Common myeloid progenitor, CD34-positive (primary cell): ENCODE measurements at regions not wholly inside any gene's neighbourhood (a gene's known extent, or its start where the extent isn't known, plus 50 kb on each side); places are given as distances from the start of the nearest gene placed in this dataset.

ENCODE experiments used
- CTCF ChIA-PET: fragments of 350-600 bp; sonication (Branson Sonifier 250); formaldehyde crosslinking; loops from one replicate; lab custom pipeline; 2021; ENCODE audit warnings: antibody characterized with exemption; lab: Charles Lee
- POLR2A ChIA-PET: fragments of 350-600 bp; sonication (Branson Sonifier 250); formaldehyde crosslinking; loops from one replicate; lab custom pipeline; 2021; ENCODE audit warnings: antibody characterized with exemption; lab: Charles Lee
- DNase-seq, 3 donors: peaks; one replicate each; pipeline versions ENCODE4 v3.0.0 to v3.0.0-alpha.2; 2013
- H3K27ac ChIP-seq, 2 experiments: 1 replicate in 1 of 2; 2 replicates in 1 of 2; pipeline ENCODE4 v1.7.0; 2013; ENCODE audit warnings: inconsistent platforms in 2 of 2, low read length in 2 of 2, mild to moderate bottlenecking in 2 of 2, low read depth in 1 of 2, moderate library complexity in 1 of 2; ENCODE audit not compliant: severe bottlenecking in 2 of 2, insufficient read depth in 1 of 2, poor library complexity in 1 of 2
- H3K27me3 ChIP-seq, 5 experiments: replicated peaks in 2 of 5; 1 replicate in 3 of 5; 2 replicates in 2 of 5; pipeline versions ENCODE4 v1.6.1 to v1.7.0; 2013; ENCODE audit warnings: low read length in 4 of 5, mild to moderate bottlenecking in 2 of 5, moderate library complexity in 2 of 5, inconsistent platforms in 1 of 5; ENCODE audit not compliant: insufficient read depth in 5 of 5, control insufficient read depth in 4 of 5
- H3K36me3 ChIP-seq, 4 experiments: 1 replicate in 2 of 4; 2 replicates in 2 of 4; pipeline versions ENCODE4 v1.6.1 to v1.7.0; 2013; ENCODE audit warnings: low read length in 3 of 4, control low read depth in 1 of 4, mild to moderate bottlenecking in 1 of 4; ENCODE audit not compliant: control insufficient read depth in 4 of 4, insufficient read depth in 4 of 4
- H3K4me1 ChIP-seq, 4 experiments: 1 replicate in 3 of 4; 2 replicates in 1 of 4; pipeline versions ENCODE4 v1.6.1 to v1.7.1; 2013; ENCODE audit warnings: low read length in 3 of 4, mild to moderate bottlenecking in 3 of 4, control low read depth in 1 of 4, inconsistent platforms in 1 of 4, moderate library complexity in 1 of 4; ENCODE audit not compliant: control insufficient read depth in 4 of 4, insufficient read depth in 4 of 4; ENCODE audit errors: control extremely low read depth in 1 of 4
- H3K4me3 ChIP-seq, 7 experiments: 1 replicate in 4 of 7; 2 replicates in 3 of 7; pipeline versions ENCODE4 v1.5.1 to v1.7.0; 2013; ENCODE audit warnings: mild to moderate bottlenecking in 7 of 7, low read length in 6 of 7, moderate library complexity in 6 of 7, inconsistent platforms in 2 of 7, low read depth in 2 of 7, control low read depth in 1 of 7; ENCODE audit not compliant: insufficient read depth in 4 of 7, control insufficient read depth in 1 of 7; ENCODE audit errors: extremely low read depth in 1 of 7
- H3K9me3 ChIP-seq, 5 experiments: 1 replicate in 4 of 5; 2 replicates in 1 of 5; pipeline versions ENCODE4 v1.6.1 to v1.7.1; 2013; ENCODE audit warnings: low read length in 4 of 5, mild to moderate bottlenecking in 2 of 5, inconsistent platforms in 1 of 5, low read depth in 1 of 5, moderate library complexity in 1 of 5; ENCODE audit not compliant: control insufficient read depth in 4 of 5, insufficient read depth in 2 of 5; ENCODE audit errors: control extremely low read depth in 1 of 5
- WGBS: methylation state at CpG from one replicate; pipeline ENCODE4 v1.1.5; 2013; ENCODE audit not compliant: insufficient coverage; 5-methylcytosine and 5-hydroxymethylcytosine counted together

DNA sequence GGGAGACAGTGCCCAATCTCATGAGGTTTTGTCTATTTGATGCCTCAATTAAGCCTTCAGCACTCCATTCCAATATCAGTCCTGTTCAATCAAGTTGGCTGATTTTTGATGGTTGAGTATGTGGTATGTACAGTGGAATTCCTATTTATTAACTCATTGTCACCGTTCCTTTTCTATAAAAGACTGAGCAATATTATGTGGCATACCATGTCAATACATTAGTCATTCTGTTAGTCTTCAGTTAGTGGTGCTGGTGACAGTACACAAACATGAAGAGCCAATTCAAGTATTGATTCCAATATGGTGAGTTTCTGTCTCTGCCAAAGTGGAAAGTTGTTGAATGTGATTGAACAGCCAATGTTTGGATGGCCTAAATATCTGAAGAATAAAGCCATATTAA is 1343.9 kb downstream of the SUCLG1 start:
- no CpG with 5 or more reads among the region's 1 CpG for WGBS
- Histone ChIP-seq H3K4me3 (no peak overlapping the region), H3K27ac (no peak overlapping the region), H3K4me1 (no peaks in the 10 kb centered on the region), H3K36me3 (no peaks in the 10 kb centered on the region), H3K27me3 (no peaks in the 10 kb centered on the region), H3K9me3 (no peaks in the 10 kb centered on the region)
- no peak for DNase-seq
- CTCF ChIA-PET: no interaction called here
- POLR2A ChIA-PET: no interaction called here

DNA sequence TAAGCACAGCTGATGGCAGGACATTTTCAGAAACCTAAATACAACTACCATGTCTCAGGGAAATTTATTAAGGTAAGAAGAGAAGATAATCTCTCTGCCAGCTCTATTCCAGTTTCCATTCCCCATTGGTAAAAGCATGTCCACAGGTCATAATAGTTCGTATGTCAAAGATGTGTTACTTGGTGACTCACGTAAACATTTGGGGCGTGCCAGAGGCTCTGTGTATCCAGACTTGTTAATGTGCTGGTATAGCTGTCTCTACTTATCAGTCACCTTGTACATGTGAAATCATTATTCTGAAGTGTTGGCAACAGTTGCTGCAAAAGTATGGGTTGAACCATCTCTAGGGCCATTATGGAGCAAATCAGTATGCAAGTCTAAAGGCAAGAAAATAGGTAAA is 1345.1 kb downstream of the SUCLG1 start:
- ChIA-PET POLR2A (no interaction called here), CTCF (no interaction called here)
- WGBS: 90% methylated on average over 2 of the region's 3 CpGs
- no peaks in the 10 kb centered on the region for H3K27me3 ChIP-seq
- H3K27ac ChIP-seq: no peak overlapping the region
- H3K9me3 ChIP-seq: no peaks in the 10 kb centered on the region
- H3K4me1 ChIP-seq: no peaks in the 10 kb centered on the region
- no peaks in the 10 kb centered on the region for H3K36me3 ChIP-seq
- DNase-seq: no peak
- no peak overlapping the region for H3K4me3 ChIP-seq

DNA sequence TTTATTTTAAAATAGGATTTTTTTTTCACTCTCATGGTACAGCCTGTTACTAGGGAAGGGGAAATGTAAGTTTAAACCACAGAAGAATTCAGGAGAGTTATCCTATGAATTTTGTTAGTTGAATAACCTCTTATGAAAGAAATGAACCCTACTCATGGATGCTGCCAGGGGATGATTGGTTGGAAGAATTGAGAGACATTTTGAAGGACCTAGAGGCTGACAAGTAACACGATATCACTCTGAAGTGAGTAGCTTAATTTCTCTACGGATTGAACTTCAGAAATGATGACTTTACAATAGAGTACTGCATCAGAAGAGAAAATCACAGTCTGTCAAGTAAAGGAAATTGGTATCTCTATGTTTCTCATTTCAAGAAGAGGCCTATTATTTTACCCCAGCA is 1346.2 kb downstream of the SUCLG1 start:
- no peak for DNase-seq
- Histone ChIP-seq H3K4me3 (no peak overlapping the region), H3K4me1 (no peaks in the 10 kb centered on the region), H3K9me3 (no peaks in the 10 kb centered on the region), H3K27ac (no peak overlapping the region), H3K36me3 (no peaks in the 10 kb centered on the region), H3K27me3 (no peaks in the 10 kb centered on the region)
- ChIA-PET CTCF (no interaction called here), POLR2A (no interaction called here)
- 100% methylated on average over 2 of the region's 2 CpGs for WGBS

DNA sequence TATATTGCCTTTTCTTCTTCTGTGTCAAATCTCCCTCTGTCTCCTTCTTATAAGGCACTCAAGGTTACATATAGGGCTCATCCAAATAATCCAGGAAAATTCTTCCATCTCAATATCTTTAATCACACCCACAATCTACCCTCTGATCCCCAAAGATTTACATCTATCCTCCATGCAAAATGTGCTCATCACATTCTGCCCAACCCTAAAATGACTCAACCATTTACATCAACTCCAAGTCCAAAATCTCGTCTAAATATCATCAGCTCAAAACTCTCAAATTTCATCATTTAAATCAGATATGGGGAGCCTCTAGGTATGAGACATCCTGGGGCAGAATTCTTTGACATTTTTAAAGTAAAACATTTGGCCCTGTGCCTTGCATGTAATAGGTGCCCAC is 1349.8 kb downstream of the SUCLG1 start:
- H3K27ac ChIP-seq: no peak overlapping the region
- CTCF ChIA-PET: no interaction called here
- WGBS: 100% methylated on average over 1 of the region's 1 CpG
- no peak overlapping the region for H3K4me3 ChIP-seq
- DNase-seq: no peak
- H3K9me3 ChIP-seq: no peaks in the 10 kb centered on the region
- POLR2A ChIA-PET: no interaction called here
- H3K27me3 ChIP-seq: no peaks in the 10 kb centered on the region
- no peaks in the 10 kb centered on the region for H3K36me3 ChIP-seq
- H3K4me1 ChIP-seq: no peaks in the 10 kb centered on the region

DNA sequence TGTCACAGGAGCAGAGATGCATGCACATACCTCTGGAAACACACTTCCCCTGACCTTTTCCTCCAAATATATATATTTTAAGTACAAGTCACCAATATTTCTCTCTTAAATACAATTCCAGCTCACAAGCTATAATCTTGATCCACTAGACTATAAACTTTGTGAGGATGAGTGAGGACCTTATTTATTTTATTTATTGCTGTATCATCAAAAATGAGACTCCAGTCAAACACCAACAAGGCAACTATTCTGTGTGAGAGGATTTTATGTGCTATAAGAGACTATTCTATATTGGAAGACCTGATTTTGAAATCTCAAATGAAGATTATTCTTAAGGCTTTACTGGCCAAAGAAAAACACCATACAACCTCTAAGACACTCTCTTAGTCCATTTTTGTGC is 1352.2 kb downstream of the SUCLG1 start:
- Histone ChIP-seq H3K4me3 (no peak overlapping the region), H3K4me1 (peaks cover 0 to 3% (median 0%) of the 10 kb centered on the region in 4 experiments), H3K9me3 (no peaks in the 10 kb centered on the region), H3K27ac (no peak overlapping the region), H3K27me3 (no peaks in the 10 kb centered on the region), H3K36me3 (no peaks in the 10 kb centered on the region)
- ChIA-PET POLR2A (no interaction called here), CTCF (no interaction called here)
- no peak for DNase-seq

DNA sequence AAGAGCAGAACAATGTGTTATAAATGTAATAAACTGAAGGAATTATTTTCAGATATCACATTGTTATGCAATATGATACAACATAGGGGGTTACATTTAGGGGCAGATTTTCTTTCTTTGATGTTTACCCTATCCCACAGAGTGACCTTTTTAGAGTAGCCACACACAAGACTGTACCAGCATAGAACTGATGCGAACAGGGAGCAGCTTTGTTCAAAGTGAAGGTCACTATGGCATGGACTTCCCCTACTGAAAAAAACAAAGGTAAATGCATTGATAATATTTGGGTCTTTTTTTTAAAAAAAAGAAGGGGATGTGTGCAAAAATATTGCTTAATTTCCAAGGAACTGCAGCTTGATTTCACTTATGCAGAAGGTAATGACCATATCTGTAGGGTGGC is 1354.9 kb downstream of the SUCLG1 start:
- H3K4me1 ChIP-seq: peaks cover 0 to 3% (median 0%) of the 10 kb centered on the region in 4 experiments
- WGBS: no CpG with 5 or more reads among the region's 1 CpG
- no peak overlapping the region for H3K27ac ChIP-seq
- no peaks in the 10 kb centered on the region for H3K36me3 ChIP-seq
- H3K4me3 ChIP-seq: no peak overlapping the region
- no peaks in the 10 kb centered on the region for H3K9me3 ChIP-seq
- POLR2A ChIA-PET: no interaction called here
- DNase-seq: no peak
- no peaks in the 10 kb centered on the region for H3K27me3 ChIP-seq
- CTCF ChIA-PET: interaction anchor here (0.6 kb wide), 1 partner anchor 1643 kb away, joined by 3 read pairs; no protein-coding TSS in a partner anchor

DNA sequence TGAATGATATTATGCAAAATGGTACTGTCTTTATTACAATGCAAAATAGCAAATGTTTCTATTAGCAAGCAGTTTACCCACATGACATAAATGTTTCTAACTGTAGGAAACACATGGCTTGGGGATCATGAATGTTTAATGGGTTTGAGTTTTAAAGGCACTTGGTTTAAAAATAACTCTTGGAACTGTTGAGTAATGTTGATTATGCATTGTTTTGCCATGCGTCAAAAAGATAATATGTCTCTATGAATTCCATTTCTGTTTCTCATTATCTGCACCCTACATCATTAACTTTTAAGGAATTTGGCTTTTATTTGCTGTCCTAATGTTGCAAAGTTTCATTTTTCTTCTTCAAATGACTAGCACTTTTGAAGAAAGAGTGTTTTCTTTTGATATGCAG is 1355.5 kb downstream of the SUCLG1 start:
- no peaks in the 10 kb centered on the region for H3K27me3 ChIP-seq
- no peaks in the 10 kb centered on the region for H3K36me3 ChIP-seq
- ChIA-PET POLR2A (no interaction called here), CTCF (no interaction called here)
- no peak overlapping the region for H3K27ac ChIP-seq
- peaks cover 0 to 3% (median 0%) of the 10 kb centered on the region in 4 experiments for H3K4me1 ChIP-seq
- H3K4me3 ChIP-seq: no peak overlapping the region
- no peaks in the 10 kb centered on the region for H3K9me3 ChIP-seq
- no peak for DNase-seq
- WGBS: no CpG with 5 or more reads among the region's 1 CpG
